Epithelial cell of prostate (primary cell): ENCODE measurements at regions not wholly inside any gene's neighbourhood (a gene's known extent, or its start where the extent isn't known, plus 50 kb on each side); places are given as distances from the start of the nearest gene placed in this dataset.

Source experiments
- DNase-seq: peaks from one replicate; pipeline ENCODE4 v3.0.0-alpha.2; 2011; ENCODE audit warnings: low read depth, low spot score
- H3K27ac ChIP-seq: fragments of 450-650 bp; 2 replicates; pipeline ENCODE4 v1.5.1; 2017; ENCODE audit warnings: mild to moderate bottlenecking

GRCh38 chr9:129324808-129325502, 146.9 kb upstream of the IER5L start:
- no peak for DNase-seq
- no peak overlapping the region for H3K27ac ChIP-seq

GRCh38 chr9:129323999-129324553, 146.0 kb upstream of the IER5L start:
- no peak for DNase-seq
- no peak overlapping the region for H3K27ac ChIP-seq

GRCh38 chr9:129323376-129323998, 145.4 kb upstream of the IER5L start:
- H3K27ac ChIP-seq, result no peak overlapping the region
- DNase-seq, result no peak

- DNase-seq, result no peak
- no peak overlapping the region for H3K27ac ChIP-seq
Measured at GRCh38 chr9:129322641-129323375, 144.7 kb upstream of the IER5L start.

- H3K27ac ChIP-seq, result no peak overlapping the region
- no peak for DNase-seq
Measured at GRCh38 chr9:129322022-129322621, 144.1 kb upstream of the IER5L start.

- no peak overlapping the region for H3K27ac ChIP-seq
- no peak for DNase-seq
Measured at GRCh38 chr9:129321286-129322021, 143.4 kb upstream of the IER5L start.

- no peak for DNase-seq
- H3K27ac ChIP-seq, result no peak overlapping the region
Measured at GRCh38 chr9:129320575-129321285, 142.7 kb upstream of the IER5L start.

- no peak for DNase-seq
- no peak overlapping the region for H3K27ac ChIP-seq
Measured at GRCh38 chr9:129319938-129320481, 141.9 kb upstream of the IER5L start.

- no peak for DNase-seq
- H3K27ac ChIP-seq, result no peak overlapping the region
Measured at GRCh38 chr9:129319076-129319937, 141.2 kb upstream of the IER5L start.

- no peak overlapping the region for H3K27ac ChIP-seq
- no peak for DNase-seq
Measured at GRCh38 chr9:129318121-129319075, 140.3 kb upstream of the IER5L start.

GRCh38 chr9:129317179-129318011, 139.3 kb upstream of the IER5L start:
- no peak overlapping the region for H3K27ac ChIP-seq
- no peak for DNase-seq

- no peak overlapping the region for H3K27ac ChIP-seq
- no peak for DNase-seq
Measured at GRCh38 chr9:129316281-129317030, 138.4 kb upstream of the IER5L start.

- DNase-seq, result no peak
- H3K27ac ChIP-seq, result no peak overlapping the region
Measured at GRCh38 chr9:129313331-129313955, 135.4 kb upstream of the IER5L start.

GRCh38 chr9:129312251-129313122, 134.4 kb upstream of the IER5L start:
- no peak for DNase-seq
- no peak overlapping the region for H3K27ac ChIP-seq
